OCI-LY7 (cell line): ENCODE measurements at regions not wholly inside any gene's neighbourhood (a gene's known extent, or its start where the extent isn't known, plus 50 kb on each side); places are given as distances from the start of the nearest gene placed in this dataset.

Source experiments
- EZH2phosphoT487 ChIP-seq: fragments of 200-600 bp; sonication (generic); IDR thresholded peaks from 2 replicates; pipeline ENCODE4 v1.6.1; 2018; ENCODE audit warnings: low read depth, borderline replicate concordance, mild to moderate bottlenecking, mixed run types, antibody characterized with exemption, low read length, moderate library complexity, mixed read lengths
- TF ChIP-seq, protein P1 (sequence below): fragments of 200-600 bp; sonication (generic); conservative IDR thresholded peaks from 2 replicates; pipeline ENCODE4 v1.5.1; 2014; ENCODE audit warnings: mild to moderate bottlenecking, antibody characterized with exemption, low read length, moderate library complexity, mixed read lengths

DNA sequence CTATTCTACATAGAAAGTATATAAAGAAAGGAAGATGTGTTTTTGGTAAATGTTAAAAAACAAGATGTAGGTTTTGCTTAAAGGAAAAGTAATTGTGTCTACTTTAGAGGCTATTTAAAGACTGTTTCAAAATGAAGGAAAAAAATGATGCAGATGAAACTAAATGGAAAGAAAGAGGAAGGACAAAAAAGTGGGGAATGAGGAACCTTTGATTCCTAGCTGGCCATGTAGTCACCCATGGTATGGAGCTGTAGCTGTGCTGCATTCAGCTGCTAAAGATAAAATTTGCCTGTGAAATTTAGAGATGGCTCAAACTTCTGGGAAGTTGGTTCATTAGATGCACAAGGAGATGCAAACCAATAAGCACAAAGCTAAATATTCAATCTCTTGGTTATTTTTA, 86.8 kb upstream of the SERBP1 start:
- TF ChIP-seq, protein P1, sequence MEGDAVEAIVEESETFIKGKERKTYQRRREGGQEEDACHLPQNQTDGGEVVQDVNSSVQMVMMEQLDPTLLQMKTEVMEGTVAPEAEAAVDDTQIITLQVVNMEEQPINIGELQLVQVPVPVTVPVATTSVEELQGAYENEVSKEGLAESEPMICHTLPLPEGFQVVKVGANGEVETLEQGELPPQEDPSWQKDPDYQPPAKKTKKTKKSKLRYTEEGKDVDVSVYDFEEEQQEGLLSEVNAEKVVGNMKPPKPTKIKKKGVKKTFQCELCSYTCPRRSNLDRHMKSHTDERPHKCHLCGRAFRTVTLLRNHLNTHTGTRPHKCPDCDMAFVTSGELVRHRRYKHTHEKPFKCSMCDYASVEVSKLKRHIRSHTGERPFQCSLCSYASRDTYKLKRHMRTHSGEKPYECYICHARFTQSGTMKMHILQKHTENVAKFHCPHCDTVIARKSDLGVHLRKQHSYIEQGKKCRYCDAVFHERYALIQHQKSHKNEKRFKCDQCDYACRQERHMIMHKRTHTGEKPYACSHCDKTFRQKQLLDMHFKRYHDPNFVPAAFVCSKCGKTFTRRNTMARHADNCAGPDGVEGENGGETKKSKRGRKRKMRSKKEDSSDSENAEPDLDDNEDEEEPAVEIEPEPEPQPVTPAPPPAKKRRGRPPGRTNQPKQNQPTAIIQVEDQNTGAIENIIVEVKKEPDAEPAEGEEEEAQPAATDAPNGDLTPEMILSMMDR, result no peak
- TF ChIP-seq EZH2phosphoT487, result no peak
